Upper lobe of left lung (tissue), 4 donors: ENCODE measurements at regions not wholly inside any gene's neighbourhood (a gene's known extent, or its start where the extent isn't known, plus 50 kb on each side); places are given as distances from the start of the nearest gene placed in this dataset.

Experiments used
- EP300 ChIP-seq, 4 donors: sonication (generic); formaldehyde crosslinking; IDR thresholded peaks; one replicate each; pipeline ENCODE4 v1.5.1; 2017; ENCODE audit warnings: antibody characterized with exemption in 4 of 4, control low read depth in 2 of 4
- POLR2A ChIP-seq, 4 donors: fragments of 450-650 bp; IDR thresholded peaks; one replicate each; pipeline ENCODE4 v1.5.1; 2016 to 2017; ENCODE audit warnings: antibody characterized with exemption in 4 of 4, mild to moderate bottlenecking in 2 of 4
- POLR2AphosphoS5 ChIP-seq, 2 donors: sonication (generic); formaldehyde crosslinking; IDR thresholded peaks; one replicate each; pipeline ENCODE4 v1.5.1; 2017; ENCODE audit warnings: antibody characterized with exemption in 2 of 2
- TF ChIP-seq, protein P1 (sequence below), 6 experiments: fragments of 450-650 bp in 4 of 6; fragments of 200-600 bp in 2 of 6; sonication (generic) in 2 of 6; IDR thresholded peaks; one replicate each; pipeline ENCODE4 v1.5.1; 2016 to 2019; ENCODE audit warnings: antibody characterized with exemption in 6 of 6

DNA sequence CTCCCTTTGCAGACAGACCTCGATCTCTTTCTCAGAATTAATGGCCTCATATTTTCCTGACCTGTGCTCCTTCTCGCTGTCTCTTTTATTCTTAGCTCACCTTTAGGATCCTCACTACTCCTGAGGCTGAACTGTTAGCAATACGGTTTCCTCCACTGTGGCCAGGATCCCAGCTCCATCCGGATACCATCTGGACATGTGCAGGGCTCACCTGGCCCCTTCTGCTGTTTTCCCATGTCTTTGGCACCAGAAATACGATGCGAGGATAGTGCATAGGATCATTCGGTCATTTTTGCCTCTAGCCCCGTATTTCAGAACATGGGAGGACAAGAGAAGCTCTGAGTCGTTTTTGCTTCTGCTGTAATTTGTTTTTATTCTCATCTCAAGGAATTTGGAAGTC is 108.5 kb upstream of the KIF26B start:
- TF ChIP-seq, protein P1, sequence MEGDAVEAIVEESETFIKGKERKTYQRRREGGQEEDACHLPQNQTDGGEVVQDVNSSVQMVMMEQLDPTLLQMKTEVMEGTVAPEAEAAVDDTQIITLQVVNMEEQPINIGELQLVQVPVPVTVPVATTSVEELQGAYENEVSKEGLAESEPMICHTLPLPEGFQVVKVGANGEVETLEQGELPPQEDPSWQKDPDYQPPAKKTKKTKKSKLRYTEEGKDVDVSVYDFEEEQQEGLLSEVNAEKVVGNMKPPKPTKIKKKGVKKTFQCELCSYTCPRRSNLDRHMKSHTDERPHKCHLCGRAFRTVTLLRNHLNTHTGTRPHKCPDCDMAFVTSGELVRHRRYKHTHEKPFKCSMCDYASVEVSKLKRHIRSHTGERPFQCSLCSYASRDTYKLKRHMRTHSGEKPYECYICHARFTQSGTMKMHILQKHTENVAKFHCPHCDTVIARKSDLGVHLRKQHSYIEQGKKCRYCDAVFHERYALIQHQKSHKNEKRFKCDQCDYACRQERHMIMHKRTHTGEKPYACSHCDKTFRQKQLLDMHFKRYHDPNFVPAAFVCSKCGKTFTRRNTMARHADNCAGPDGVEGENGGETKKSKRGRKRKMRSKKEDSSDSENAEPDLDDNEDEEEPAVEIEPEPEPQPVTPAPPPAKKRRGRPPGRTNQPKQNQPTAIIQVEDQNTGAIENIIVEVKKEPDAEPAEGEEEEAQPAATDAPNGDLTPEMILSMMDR (IDR thresholded peaks at IDR 0.05), result no peak
- TF ChIP-seq POLR2A (IDR thresholded peaks at IDR 0.05) (no peak), EP300 (IDR thresholded peaks at IDR 0.05) (no peak), POLR2AphosphoS5 (IDR thresholded peaks at IDR 0.05) (no peak)
